WTC11 (cell line): ENCODE measurements at regions not wholly inside any gene's neighbourhood (a gene's known extent, or its start where the extent isn't known, plus 50 kb on each side); places are given as distances from the start of the nearest gene placed in this dataset.

Experiments used
- ATAC-seq: fragments of 200-7000 bp; cut with Tn5 transposase; 2 replicates; pipeline ENCODE4 v1.10.0; 2021; ENCODE audit warnings: mild to moderate bottlenecking, moderate library complexity
- CTCF ChIA-PET: fragments of 300-600 bp; sonication (Branson Sonifier 250); formaldehyde crosslinking; loops from one replicate; lab custom pipeline; 2021; ENCODE audit warnings: antibody characterized with exemption; lab: Charles Lee
- POLR2A ChIA-PET: fragments of 350-600 bp; sonication (Branson Sonifier 250); formaldehyde crosslinking; loops from one replicate; lab custom pipeline; 2021; ENCODE audit warnings: antibody characterized with exemption; lab: Charles Lee
- DNase-seq: peaks from one replicate; pipeline ENCODE4 v3.0.0; 2021; ENCODE audit warnings: low spot score
- H3K27ac Mint-ChIP-seq: 2 replicates; pipeline ENCODE4 v1.8.0; 2021; ENCODE audit warnings: mixed read lengths
- H3K27me3 Mint-ChIP-seq: 2 replicates; pipeline ENCODE4 v1.8.0; 2021; ENCODE audit warnings: low read depth, mild to moderate bottlenecking, moderate library complexity, mixed read lengths
- H3K36me3 Mint-ChIP-seq: 2 replicates; pipeline ENCODE4 v1.8.0; 2021; ENCODE audit warnings: mixed read lengths
- H3K4me1 Mint-ChIP-seq: 2 replicates; pipeline ENCODE4 v1.8.0; 2022; ENCODE audit warnings: mixed read lengths
- H3K4me3 Mint-ChIP-seq: 2 replicates; pipeline ENCODE4 v1.8.0; 2021; ENCODE audit warnings: mild to moderate bottlenecking, moderate library complexity, mixed read lengths
- H3K9me3 Mint-ChIP-seq: 2 replicates; pipeline ENCODE4 v1.8.0; 2021; ENCODE audit warnings: mixed read lengths
- ATF1 ChIP-seq: sonication (generic); formaldehyde crosslinking; IDR thresholded peaks from 2 replicates; pipeline ENCODE4 v1.8.1; 2023; ENCODE audit warnings: mild to moderate bottlenecking, moderate library complexity, missing genetic modification reagents
- CREB1 ChIP-seq: sonication (generic); formaldehyde crosslinking; IDR thresholded peaks from 2 replicates; pipeline ENCODE4 v1.8.0; 2023; ENCODE audit warnings: mild to moderate bottlenecking, missing genetic modification reagents
- ESRRA ChIP-seq: sonication (generic); formaldehyde crosslinking; IDR thresholded peaks from 2 replicates; pipeline ENCODE4 v1.8.1; 2022; ENCODE audit warnings: mild to moderate bottlenecking, missing genetic modification reagents, borderline replicate concordance
- GABPB1 ChIP-seq: sonication (generic); formaldehyde crosslinking; IDR thresholded peaks from 2 replicates; pipeline ENCODE4 v1.8.1; 2023; ENCODE audit warnings: mild to moderate bottlenecking, missing genetic modification reagents
- JAZF1 ChIP-seq: fragments of 250-450 bp; sonication (Bioruptor Pico); IDR thresholded peaks from 2 replicates; pipeline ENCODE4 v1.9.0; 2021; ENCODE audit warnings: moderate library complexity, mild to moderate bottlenecking, inconsistent platforms
- NFE2L1 ChIP-seq: sonication (generic); formaldehyde crosslinking; IDR thresholded peaks from 2 replicates; pipeline ENCODE4 v1.8.1; 2023; ENCODE audit warnings: missing genetic modification reagents
- NR1H2 ChIP-seq: sonication (generic); formaldehyde crosslinking; IDR thresholded peaks from 2 replicates; pipeline ENCODE4 v1.9.0; 2021; ENCODE audit warnings: mild to moderate bottlenecking, moderate library complexity, missing genetic modification reagents
- SP1 ChIP-seq: sonication (generic); formaldehyde crosslinking; conservative IDR thresholded peaks from 2 replicates; pipeline ENCODE4 v1.8.1; 2022; ENCODE audit warnings: missing genetic modification reagents
- TP53 ChIP-seq: sonication (generic); formaldehyde crosslinking; IDR thresholded peaks from 2 replicates; pipeline ENCODE4 v1.8.1; 2023; ENCODE audit warnings: mild to moderate bottlenecking, missing genetic modification reagents
- ZBTB21 ChIP-seq: sonication (generic); formaldehyde crosslinking; IDR thresholded peaks from 2 replicates; pipeline ENCODE4 v1.8.1; 2023; ENCODE audit warnings: mild to moderate bottlenecking, missing genetic modification reagents, borderline replicate concordance
- ZNF263 ChIP-seq: sonication (generic); formaldehyde crosslinking; IDR thresholded peaks from 2 replicates; pipeline ENCODE4 v1.8.1; 2022; ENCODE audit warnings: low read depth, mild to moderate bottlenecking, moderate library complexity, missing genetic modification reagents
- ZNF416 ChIP-seq: fragments of 250-450 bp; sonication (Bioruptor Pico); IDR thresholded peaks from 2 replicates; pipeline ENCODE4 v1.9.0; 2021; ENCODE audit warnings: mild to moderate bottlenecking, inconsistent platforms
- ZNF423 ChIP-seq: fragments of 250-450 bp; sonication (Bioruptor Pico); IDR thresholded peaks from 2 replicates; pipeline ENCODE4 v2.1.2; 2022; ENCODE audit warnings: mild to moderate bottlenecking, moderate library complexity
- ZNF671 ChIP-seq: fragments of 250-450 bp; sonication (Bioruptor Pico); IDR thresholded peaks from 2 replicates; pipeline ENCODE4 v1.8.0; 2021; ENCODE audit warnings: mild to moderate bottlenecking
- TF ChIP-seq, protein P1 (sequence below): sonication (generic); formaldehyde crosslinking; IDR thresholded peaks from 2 replicates; pipeline ENCODE4 v1.8.1; 2023; ENCODE audit warnings: mild to moderate bottlenecking, missing genetic modification reagents, borderline replicate concordance
- TF ChIP-seq, protein P2 (sequence below): sonication (generic); formaldehyde crosslinking; IDR thresholded peaks from 2 replicates; pipeline ENCODE4 v1.8.0; 2022; ENCODE audit warnings: mild to moderate bottlenecking, missing genetic modification reagents
- TF ChIP-seq, protein P3 (sequence below): sonication (generic); formaldehyde crosslinking; IDR thresholded peaks from 2 replicates; pipeline ENCODE4 v1.8.1; 2023; ENCODE audit warnings: mild to moderate bottlenecking, missing genetic modification reagents, moderate library complexity
- TF ChIP-seq, protein P4 (sequence below): sonication (generic); formaldehyde crosslinking; IDR thresholded peaks from 2 replicates; pipeline ENCODE4 v1.8.0; 2022; ENCODE audit warnings: mild to moderate bottlenecking, missing genetic modification reagents
- TF ChIP-seq, protein P5 (sequence below): fragments of 250-450 bp; sonication (Bioruptor Pico); IDR thresholded peaks from 2 replicates; pipeline ENCODE4 v1.9.0; 2021; ENCODE audit warnings: moderate library complexity, mild to moderate bottlenecking, inconsistent platforms, borderline replicate concordance

DNA sequence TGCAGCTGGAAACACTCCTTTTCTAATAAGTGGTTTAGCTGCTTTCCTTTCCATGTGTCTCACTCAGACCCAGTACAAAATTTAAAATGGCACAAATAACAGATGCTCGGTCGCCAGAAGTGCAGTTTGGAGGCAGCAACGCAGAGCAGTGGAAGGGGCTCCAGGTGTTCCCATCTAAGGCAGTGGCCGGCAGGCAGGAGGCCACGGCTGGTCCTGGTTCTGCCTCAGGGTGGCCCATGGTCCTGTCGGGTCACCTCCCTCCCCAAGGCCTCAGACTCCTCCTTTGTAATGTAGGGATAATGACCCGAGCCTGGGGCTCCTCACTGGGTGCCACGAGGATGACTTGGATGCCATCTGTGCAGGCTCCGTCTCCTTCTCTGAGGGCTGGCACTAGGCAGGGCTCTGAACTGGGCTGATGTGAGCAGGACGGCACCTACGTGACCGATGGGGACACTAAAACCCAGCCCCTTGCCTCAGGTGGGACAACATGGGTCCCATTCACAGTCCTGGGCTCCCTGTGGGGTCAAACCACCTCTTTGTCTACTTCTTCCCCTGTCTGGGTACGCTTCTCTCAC, 80.9 kb upstream of the SLC66A3 start:
- H3K9me3 Mint-ChIP-seq: peaks cover 9% of the 10 kb centered on the region
- H3K4me3 Mint-ChIP-seq: no peak overlapping the region
- H3K4me1 Mint-ChIP-seq: peaks cover 28% of the 10 kb centered on the region
- no peaks in the 10 kb centered on the region for H3K36me3 Mint-ChIP-seq
- no peak for DNase-seq
- 0 out of 2 replicates have a peak overlapping the region, but pooled peaks have one; percentile 45 for H3K27ac Mint-ChIP-seq
- ChIA-PET POLR2A (no interaction called here), CTCF (interaction anchor here (1.9 kb wide), 1 partner anchor 55 kb away, joined by 4 read pairs; no protein-coding TSS in a partner anchor)
- TF ChIP-seq TP53 (CRISPR knock-in tag): no peak
- TF ChIP-seq JAZF1 (CRISPR knock-in tag): no peak
- TF ChIP-seq ZBTB21 (CRISPR knock-in tag): no peak
- TF ChIP-seq, protein P1, sequence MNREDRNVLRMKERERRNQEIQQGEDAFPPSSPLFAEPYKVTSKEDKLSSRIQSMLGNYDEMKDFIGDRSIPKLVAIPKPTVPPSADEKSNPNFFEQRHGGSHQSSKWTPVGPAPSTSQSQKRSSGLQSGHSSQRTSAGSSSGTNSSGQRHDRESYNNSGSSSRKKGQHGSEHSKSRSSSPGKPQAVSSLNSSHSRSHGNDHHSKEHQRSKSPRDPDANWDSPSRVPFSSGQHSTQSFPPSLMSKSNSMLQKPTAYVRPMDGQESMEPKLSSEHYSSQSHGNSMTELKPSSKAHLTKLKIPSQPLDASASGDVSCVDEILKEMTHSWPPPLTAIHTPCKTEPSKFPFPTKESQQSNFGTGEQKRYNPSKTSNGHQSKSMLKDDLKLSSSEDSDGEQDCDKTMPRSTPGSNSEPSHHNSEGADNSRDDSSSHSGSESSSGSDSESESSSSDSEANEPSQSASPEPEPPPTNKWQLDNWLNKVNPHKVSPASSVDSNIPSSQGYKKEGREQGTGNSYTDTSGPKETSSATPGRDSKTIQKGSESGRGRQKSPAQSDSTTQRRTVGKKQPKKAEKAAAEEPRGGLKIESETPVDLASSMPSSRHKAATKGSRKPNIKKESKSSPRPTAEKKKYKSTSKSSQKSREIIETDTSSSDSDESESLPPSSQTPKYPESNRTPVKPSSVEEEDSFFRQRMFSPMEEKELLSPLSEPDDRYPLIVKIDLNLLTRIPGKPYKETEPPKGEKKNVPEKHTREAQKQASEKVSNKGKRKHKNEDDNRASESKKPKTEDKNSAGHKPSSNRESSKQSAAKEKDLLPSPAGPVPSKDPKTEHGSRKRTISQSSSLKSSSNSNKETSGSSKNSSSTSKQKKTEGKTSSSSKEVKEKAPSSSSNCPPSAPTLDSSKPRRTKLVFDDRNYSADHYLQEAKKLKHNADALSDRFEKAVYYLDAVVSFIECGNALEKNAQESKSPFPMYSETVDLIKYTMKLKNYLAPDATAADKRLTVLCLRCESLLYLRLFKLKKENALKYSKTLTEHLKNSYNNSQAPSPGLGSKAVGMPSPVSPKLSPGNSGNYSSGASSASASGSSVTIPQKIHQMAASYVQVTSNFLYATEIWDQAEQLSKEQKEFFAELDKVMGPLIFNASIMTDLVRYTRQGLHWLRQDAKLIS (CRISPR knock-in tag): no peak
- no peak for TF ChIP-seq ESRRA (CRISPR knock-in tag)
- no peak for TF ChIP-seq ZNF423
- ATAC-seq: no peak
- no peaks in the 10 kb centered on the region; the same call in 1 of the 2 replicates for H3K27me3 Mint-ChIP-seq

DNA sequence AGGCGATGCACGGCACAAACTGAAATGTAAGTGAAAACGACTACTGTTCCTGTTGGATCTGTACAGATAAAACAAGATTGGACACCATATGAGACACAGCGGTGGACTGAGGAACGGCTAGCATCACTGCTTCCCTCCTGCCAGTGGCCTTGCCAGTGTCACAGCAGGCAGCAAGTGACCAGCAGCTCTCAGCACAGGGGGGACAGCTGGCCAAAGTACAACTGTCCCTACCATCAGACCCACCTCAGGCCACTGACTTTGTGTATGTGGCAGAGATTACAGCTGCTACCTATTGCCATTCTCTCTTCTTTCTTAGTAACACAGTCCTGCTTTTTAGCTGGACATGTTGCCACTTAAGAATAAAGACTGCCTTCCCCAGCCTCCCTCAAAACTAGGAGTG, 80.0 kb upstream of the SLC66A3 start:
- Mint-ChIP-seq H3K9me3 (peaks cover 9% of the 10 kb centered on the region), H3K27ac (no peak overlapping the region), H3K27me3 (no peaks in the 10 kb centered on the region; the same call in 1 of the 2 replicates)
- POLR2A ChIA-PET: no interaction called here
- TF ChIP-seq ZNF416 (CRISPR knock-in tag) (no peak), ZNF671 (CRISPR knock-in tag) (no peak), ATF1 (CRISPR knock-in tag) (no peak), GABPB1 (CRISPR knock-in tag) (no peak), SP1 (CRISPR knock-in tag) (no peak), CREB1 (CRISPR knock-in tag) (no peak), ZNF263 (no peak), NFE2L1 (no peak), NR1H2 (CRISPR knock-in tag) (no peak)
- TF ChIP-seq, protein P2, sequence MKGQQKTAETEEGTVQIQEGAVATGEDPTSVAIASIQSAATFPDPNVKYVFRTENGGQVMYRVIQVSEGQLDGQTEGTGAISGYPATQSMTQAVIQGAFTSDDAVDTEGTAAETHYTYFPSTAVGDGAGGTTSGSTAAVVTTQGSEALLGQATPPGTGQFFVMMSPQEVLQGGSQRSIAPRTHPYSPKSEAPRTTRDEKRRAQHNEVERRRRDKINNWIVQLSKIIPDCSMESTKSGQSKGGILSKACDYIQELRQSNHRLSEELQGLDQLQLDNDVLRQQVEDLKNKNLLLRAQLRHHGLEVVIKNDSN: no peak
- TF ChIP-seq, protein P3, sequence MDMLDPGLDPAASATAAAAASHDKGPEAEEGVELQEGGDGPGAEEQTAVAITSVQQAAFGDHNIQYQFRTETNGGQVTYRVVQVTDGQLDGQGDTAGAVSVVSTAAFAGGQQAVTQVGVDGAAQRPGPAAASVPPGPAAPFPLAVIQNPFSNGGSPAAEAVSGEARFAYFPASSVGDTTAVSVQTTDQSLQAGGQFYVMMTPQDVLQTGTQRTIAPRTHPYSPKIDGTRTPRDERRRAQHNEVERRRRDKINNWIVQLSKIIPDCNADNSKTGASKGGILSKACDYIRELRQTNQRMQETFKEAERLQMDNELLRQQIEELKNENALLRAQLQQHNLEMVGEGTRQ (CRISPR knock-in tag): no peak
- TF ChIP-seq, protein P4, sequence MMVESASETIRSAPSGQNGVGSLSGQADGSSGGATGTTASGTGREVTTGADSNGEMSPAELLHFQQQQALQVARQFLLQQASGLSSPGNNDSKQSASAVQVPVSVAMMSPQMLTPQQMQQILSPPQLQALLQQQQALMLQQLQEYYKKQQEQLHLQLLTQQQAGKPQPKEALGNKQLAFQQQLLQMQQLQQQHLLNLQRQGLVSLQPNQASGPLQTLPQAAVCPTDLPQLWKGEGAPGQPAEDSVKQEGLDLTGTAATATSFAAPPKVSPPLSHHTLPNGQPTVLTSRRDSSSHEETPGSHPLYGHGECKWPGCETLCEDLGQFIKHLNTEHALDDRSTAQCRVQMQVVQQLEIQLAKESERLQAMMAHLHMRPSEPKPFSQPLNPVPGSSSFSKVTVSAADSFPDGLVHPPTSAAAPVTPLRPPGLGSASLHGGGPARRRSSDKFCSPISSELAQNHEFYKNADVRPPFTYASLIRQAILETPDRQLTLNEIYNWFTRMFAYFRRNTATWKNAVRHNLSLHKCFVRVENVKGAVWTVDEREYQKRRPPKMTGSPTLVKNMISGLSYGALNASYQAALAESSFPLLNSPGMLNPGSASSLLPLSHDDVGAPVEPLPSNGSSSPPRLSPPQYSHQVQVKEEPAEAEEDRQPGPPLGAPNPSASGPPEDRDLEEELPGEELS (CRISPR knock-in tag): no peak
- TF ChIP-seq, protein P5, sequence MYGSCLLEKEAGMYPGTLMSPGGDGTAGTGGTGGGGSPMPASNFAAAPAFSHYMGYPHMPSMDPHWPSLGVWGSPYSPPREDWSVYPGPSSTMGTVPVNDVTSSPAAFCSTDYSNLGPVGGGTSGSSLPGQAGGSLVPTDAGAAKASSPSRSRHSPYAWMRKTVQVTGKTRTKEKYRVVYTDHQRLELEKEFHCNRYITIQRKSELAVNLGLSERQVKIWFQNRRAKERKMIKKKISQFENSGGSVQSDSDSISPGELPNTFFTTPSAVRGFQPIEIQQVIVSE (CRISPR knock-in tag): no peak
- TF ChIP-seq, all 79 proteins: peak for 0
- H3K4me1 Mint-ChIP-seq: peaks cover 28% of the 10 kb centered on the region
- H3K4me3 Mint-ChIP-seq: no peak overlapping the region
- no peaks in the 10 kb centered on the region for H3K36me3 Mint-ChIP-seq
- CTCF ChIA-PET: no interaction called here
- DNase-seq (no peak), ATAC-seq (no peak)
